ENCODE measurements at regions not wholly inside any gene's neighbourhood (a gene's known extent, or its start where the extent isn't known, plus 50 kb on each side); places are given as distances from the start of the nearest gene placed in this dataset.

DNA sequence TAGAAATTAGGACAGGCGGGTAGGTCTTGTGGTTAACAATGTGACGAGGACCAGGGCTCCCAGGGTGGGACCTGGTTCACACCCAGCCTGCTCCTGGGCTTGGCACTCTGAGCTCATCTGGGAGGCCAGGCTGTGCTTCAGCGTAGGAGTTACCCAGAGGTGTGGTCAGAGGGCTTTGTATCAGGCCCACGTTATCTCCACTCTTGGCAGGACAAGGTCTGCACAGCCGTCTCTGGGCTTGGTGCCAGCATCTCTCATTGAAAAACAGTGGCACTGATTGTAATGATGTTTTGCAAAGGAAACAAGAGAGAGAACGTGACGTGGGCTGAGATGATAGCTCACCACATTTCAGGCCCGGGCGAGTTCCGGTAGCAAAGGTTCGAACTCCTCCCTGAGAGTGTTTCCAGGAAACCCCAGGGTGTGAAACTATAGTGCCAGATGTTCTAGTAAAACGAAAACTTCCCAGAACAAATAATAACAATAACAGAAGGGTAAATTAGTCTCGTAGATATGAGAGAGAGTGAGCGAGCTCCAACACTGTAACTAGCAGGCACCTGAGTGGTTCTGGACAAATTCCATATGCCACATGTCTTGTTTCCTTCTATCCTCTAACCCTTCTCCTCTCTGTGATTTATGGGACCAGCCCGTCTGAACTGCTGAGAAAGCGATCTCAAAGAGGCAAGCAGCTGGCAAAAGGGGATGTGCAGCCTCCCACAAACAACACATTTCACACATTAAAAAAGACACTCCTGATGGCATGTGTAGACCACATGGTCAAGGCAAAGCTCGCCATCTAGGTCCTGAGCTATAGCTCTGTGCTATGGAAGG, 227.3 kb downstream of the KTN1 start:
- Histone ChIP-seq H3K4me3 (ENCODE audit: low read length in 2 of 2) (no peak overlapping the region), H3K9me3 (ENCODE audit: control insufficient read depth, low read length) (no peaks in the 10 kb centered on the region), H3K36me3 (ENCODE audit: control insufficient read depth in 1 of 2, insufficient read depth in 2 of 2, low read length in 1 of 2) (no peaks in the 10 kb centered on the region), H3K27me3 (ENCODE audit: control insufficient read depth in 1 of 2, insufficient read depth in 2 of 2, low read length in 1 of 2) (no peaks in the 10 kb centered on the region), H3K4me1 (ENCODE audit: control insufficient read depth in 1 of 2, insufficient read depth in 2 of 2, low read length in 2 of 2) (no peaks in the 10 kb centered on the region), H3K27ac (ENCODE audit: low read depth in 1 of 2, low read length in 2 of 2) (no peak overlapping the region)
- intact Hi-C loops (cut with DNase I): no loop called here
- ATAC-seq (ENCODE audit: low FRiP score): peak; percentile 88
- 17 to 28% methylated on average over 17 of the region's 17 CpGs for WGBS, 2 donors
- peak; percentile 64 to 85 for DNase-seq

GRCh38 chr14:55807881-55808379, 227.9 kb downstream of the KTN1 start:
- no peak for DNase-seq
- WGBS, 2 donors: 59 to 73% methylated on average over 2 of the region's 2 CpGs
- intact Hi-C loops (cut with DNase I): no loop called here
- ATAC-seq (ENCODE audit: low FRiP score): peak; percentile 22
- Histone ChIP-seq H3K9me3 (ENCODE audit: control insufficient read depth, low read length) (no peaks in the 10 kb centered on the region), H3K27me3 (ENCODE audit: control insufficient read depth in 1 of 2, insufficient read depth in 2 of 2, low read length in 1 of 2) (no peaks in the 10 kb centered on the region), H3K27ac (ENCODE audit: low read depth in 1 of 2, low read length in 2 of 2) (no peak overlapping the region), H3K4me3 (ENCODE audit: low read length in 2 of 2) (no peak overlapping the region), H3K4me1 (ENCODE audit: control insufficient read depth in 1 of 2, insufficient read depth in 2 of 2, low read length in 2 of 2) (no peaks in the 10 kb centered on the region), H3K36me3 (ENCODE audit: control insufficient read depth in 1 of 2, insufficient read depth in 2 of 2, low read length in 1 of 2) (no peaks in the 10 kb centered on the region)

DNA sequence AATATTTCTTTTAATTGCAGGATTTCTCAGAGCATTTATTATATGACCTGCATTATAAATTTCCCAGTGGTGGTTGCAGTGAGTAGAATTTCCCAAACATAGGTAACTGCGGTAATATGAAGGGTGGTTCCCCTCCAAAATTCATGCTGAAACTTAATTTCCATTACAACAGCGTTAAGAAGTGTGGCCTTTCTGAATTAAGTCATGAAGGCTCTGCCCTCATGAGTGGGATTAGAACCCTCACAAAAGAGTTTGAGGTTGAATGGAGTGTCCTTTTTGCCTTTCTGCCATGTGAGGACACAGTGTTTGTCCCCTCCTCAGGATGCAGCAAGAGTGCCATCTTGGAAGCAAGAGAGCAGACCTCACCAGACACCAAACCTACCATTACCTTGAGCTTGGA, 233.6 kb downstream of the KTN1 start:
- intact Hi-C loops (cut with DNase I): no loop called here
- H3K27me3 ChIP-seq (ENCODE audit: control insufficient read depth in 1 of 2, insufficient read depth in 2 of 2, low read length in 1 of 2): no peaks in the 10 kb centered on the region
- DNase-seq (no peak), ATAC-seq (ENCODE audit: low FRiP score) (no peak)
- WGBS, 2 donors: 90 to 94% methylated on average over 2 of the region's 2 CpGs
- H3K36me3 ChIP-seq (ENCODE audit: control insufficient read depth in 1 of 2, insufficient read depth in 2 of 2, low read length in 1 of 2): no peaks in the 10 kb centered on the region
- no peaks in the 10 kb centered on the region for H3K9me3 ChIP-seq (ENCODE audit: control insufficient read depth, low read length)
- no peaks in the 10 kb centered on the region for H3K4me1 ChIP-seq (ENCODE audit: control insufficient read depth in 1 of 2, insufficient read depth in 2 of 2, low read length in 2 of 2)
- H3K27ac ChIP-seq (ENCODE audit: low read depth in 1 of 2, low read length in 2 of 2): no peak overlapping the region
- no peak overlapping the region for H3K4me3 ChIP-seq (ENCODE audit: low read length in 2 of 2)

DNA sequence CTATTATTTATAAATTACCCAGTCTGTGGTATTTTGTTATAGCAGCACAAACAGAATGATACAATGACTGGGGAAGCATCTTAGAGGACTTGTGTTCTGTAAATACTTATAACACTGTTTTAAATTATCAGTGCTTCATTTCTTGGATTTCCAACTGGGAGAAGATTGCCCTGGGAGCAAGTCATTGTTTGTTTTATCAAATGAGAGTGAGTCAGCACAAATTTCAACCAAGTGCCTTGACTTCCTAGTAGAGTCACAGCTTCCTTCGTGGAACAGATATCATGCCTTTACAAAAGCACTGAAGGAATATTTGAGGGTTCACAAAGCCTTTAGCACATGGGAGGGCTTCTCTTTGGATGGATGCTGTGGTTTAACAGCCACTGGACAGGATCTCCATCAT, 234.1 kb downstream of the KTN1 start:
- H3K36me3 ChIP-seq (ENCODE audit: control insufficient read depth in 1 of 2, insufficient read depth in 2 of 2, low read length in 1 of 2): no peaks in the 10 kb centered on the region
- H3K27me3 ChIP-seq (ENCODE audit: control insufficient read depth in 1 of 2, insufficient read depth in 2 of 2, low read length in 1 of 2): no peaks in the 10 kb centered on the region
- no peak overlapping the region for H3K4me3 ChIP-seq (ENCODE audit: low read length in 2 of 2)
- no peaks in the 10 kb centered on the region for H3K4me1 ChIP-seq (ENCODE audit: control insufficient read depth in 1 of 2, insufficient read depth in 2 of 2, low read length in 2 of 2)
- H3K9me3 ChIP-seq (ENCODE audit: control insufficient read depth, low read length): no peaks in the 10 kb centered on the region
- no peak overlapping the region for H3K27ac ChIP-seq (ENCODE audit: low read depth in 1 of 2, low read length in 2 of 2)
- 68 to 78% methylated on average over 1 of the region's 1 CpG for WGBS, 2 donors
- intact Hi-C loops (cut with DNase I): no loop called here
- ATAC-seq (ENCODE audit: low FRiP score) (no peak), DNase-seq (no peak)

GRCh38 chr14:55814873-55815272, 234.9 kb downstream of the KTN1 start:
- no peak for ATAC-seq (ENCODE audit: low FRiP score)

DNA sequence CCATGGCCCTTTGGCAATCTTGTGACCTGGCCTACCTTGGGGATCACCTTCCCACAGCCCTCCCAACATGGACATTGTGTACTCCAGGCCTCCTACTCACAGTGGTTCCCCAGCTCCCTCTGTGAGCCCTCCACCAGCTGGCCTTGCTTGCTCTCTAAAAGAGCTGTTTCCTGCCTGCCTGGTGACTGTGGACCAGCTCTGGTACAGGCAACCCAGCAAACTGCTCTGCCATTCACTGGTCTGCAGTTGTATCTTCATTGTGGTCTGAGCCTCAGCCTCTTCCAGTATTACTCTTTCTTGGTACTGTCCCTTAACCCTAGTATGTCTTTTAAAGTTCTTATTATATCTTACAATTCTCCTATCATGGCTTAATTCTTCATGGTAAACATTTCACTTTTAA, 236.2 kb downstream of the KTN1 start:
- Histone ChIP-seq H3K36me3 (ENCODE audit: control insufficient read depth in 1 of 2, insufficient read depth in 2 of 2, low read length in 1 of 2) (no peaks in the 10 kb centered on the region), H3K27me3 (ENCODE audit: control insufficient read depth in 1 of 2, insufficient read depth in 2 of 2, low read length in 1 of 2) (no peaks in the 10 kb centered on the region), H3K4me1 (ENCODE audit: control insufficient read depth in 1 of 2, insufficient read depth in 2 of 2, low read length in 2 of 2) (no peaks in the 10 kb centered on the region), H3K4me3 (ENCODE audit: low read length in 2 of 2) (no peak overlapping the region), H3K27ac (ENCODE audit: low read depth in 1 of 2, low read length in 2 of 2) (no peak overlapping the region), H3K9me3 (ENCODE audit: control insufficient read depth, low read length) (no peaks in the 10 kb centered on the region)
- no peak for ATAC-seq (ENCODE audit: low FRiP score)
- intact Hi-C loops (cut with DNase I): no loop called here
- no peak for DNase-seq

More at GRCh38 chr14:55814873-55815272, 234.9 kb downstream of the KTN1 start:
- H3K27me3 ChIP-seq (ENCODE audit: control insufficient read depth in 1 of 2, insufficient read depth in 2 of 2, low read length in 1 of 2): no peaks in the 10 kb centered on the region
- no peaks in the 10 kb centered on the region for H3K4me1 ChIP-seq (ENCODE audit: control insufficient read depth in 1 of 2, insufficient read depth in 2 of 2, low read length in 2 of 2)
- no peak for DNase-seq
- no peak overlapping the region for H3K27ac ChIP-seq (ENCODE audit: low read depth in 1 of 2, low read length in 2 of 2)
- no peaks in the 10 kb centered on the region for H3K36me3 ChIP-seq (ENCODE audit: control insufficient read depth in 1 of 2, insufficient read depth in 2 of 2, low read length in 1 of 2)
- intact Hi-C loops (cut with DNase I): no loop called here
- H3K9me3 ChIP-seq (ENCODE audit: control insufficient read depth, low read length): no peaks in the 10 kb centered on the region
- WGBS, 2 donors: 92 to 95% methylated on average over 1 of the region's 1 CpG
- no peak overlapping the region for H3K4me3 ChIP-seq (ENCODE audit: low read length in 2 of 2)

GRCh38 chr14:55819610-55820304, 239.8 kb downstream of the KTN1 start:
- DNase-seq (no peak), ATAC-seq (ENCODE audit: low FRiP score) (no peak)
- H3K27me3 ChIP-seq (ENCODE audit: control insufficient read depth in 1 of 2, insufficient read depth in 2 of 2, low read length in 1 of 2): no peaks in the 10 kb centered on the region
- no peaks in the 10 kb centered on the region for H3K36me3 ChIP-seq (ENCODE audit: control insufficient read depth in 1 of 2, insufficient read depth in 2 of 2, low read length in 1 of 2)
- no peaks in the 10 kb centered on the region for H3K4me1 ChIP-seq (ENCODE audit: control insufficient read depth in 1 of 2, insufficient read depth in 2 of 2, low read length in 2 of 2)
- no peak overlapping the region for H3K4me3 ChIP-seq (ENCODE audit: low read length in 2 of 2)
- H3K27ac ChIP-seq (ENCODE audit: low read depth in 1 of 2, low read length in 2 of 2): no peak overlapping the region
- 67 to 71% methylated on average over 8 of the region's 8 CpGs for WGBS, 2 donors
- intact Hi-C loops (cut with DNase I): no loop called here
- peaks cover 5% of the 10 kb centered on the region for H3K9me3 ChIP-seq (ENCODE audit: control insufficient read depth, low read length)

GRCh38 chr14:55822906-55823305, 242.9 kb downstream of the KTN1 start:
- WGBS, 2 donors: 65 to 76% methylated on average over 2 of the region's 2 CpGs
- ATAC-seq (ENCODE audit: low FRiP score): no peak
- Histone ChIP-seq H3K9me3 (ENCODE audit: control insufficient read depth, low read length) (peaks cover 5% of the 10 kb centered on the region), H3K4me1 (ENCODE audit: control insufficient read depth in 1 of 2, insufficient read depth in 2 of 2, low read length in 2 of 2) (no peaks in the 10 kb centered on the region), H3K36me3 (ENCODE audit: control insufficient read depth in 1 of 2, insufficient read depth in 2 of 2, low read length in 1 of 2) (no peaks in the 10 kb centered on the region), H3K27me3 (ENCODE audit: control insufficient read depth in 1 of 2, insufficient read depth in 2 of 2, low read length in 1 of 2) (no peaks in the 10 kb centered on the region), H3K4me3 (ENCODE audit: low read length in 2 of 2) (no peak overlapping the region), H3K27ac (ENCODE audit: low read depth in 1 of 2, low read length in 2 of 2) (no peak overlapping the region)
- DNase-seq: no peak
- intact Hi-C loops (cut with DNase I): no loop called here
